Esophagus mucosa (tissue), 1 donor: ENCODE measurements at regions not wholly inside any gene's neighbourhood (a gene's known extent, or its start where the extent isn't known, plus 50 kb on each side); places are given as distances from the start of the nearest gene placed in this dataset.
"Not testable (repeated sequence)": the region's sequence is repeated elsewhere in the genome, so short reads cannot be mapped to it uniquely, and the experiment has no call there.

Experiments
- ATAC-seq: fragments of 200-7000 bp; cut with Tn5 transposase; one replicate; pipeline ENCODE4 v1.9.1; 2020
- donor health status: DM: yes; HTN: yes; CAD: no.

GRCh38 chr16:54879681-54880080 lies 51.0 kb upstream of the IRX5 start:
- ATAC-seq = no peak

GRCh38 chr16:54878301-54878700 lies 52.4 kb upstream of the IRX5 start:
- ATAC-seq = no peak

- ATAC-seq = no peak
These were observed 55.2 kb upstream of the IRX5 start for GRCh38 chr16:54875443-54875842.

GRCh38 chr16:54873716-54874373 lies 56.8 kb upstream of the IRX5 start:
- ATAC-seq = not testable (repeated sequence)

GRCh38 chr16:54873071-54873470 lies 57.6 kb upstream of the IRX5 start:
- no peak for ATAC-seq

GRCh38 chr16:54870151-54870550 lies 60.5 kb upstream of the IRX5 start:
- no peak for ATAC-seq

- ATAC-seq = no peak
These were observed 63.3 kb upstream of the IRX5 start for GRCh38 chr16:54867302-54867832.

- no peak for ATAC-seq
These were observed 68.1 kb upstream of the IRX5 start for GRCh38 chr16:54862529-54862928.

- no peak for ATAC-seq
These were observed 73.8 kb upstream of the IRX5 start for GRCh38 chr16:54856871-54857270.

- ATAC-seq = no peak
These were observed 83.1 kb upstream of the IRX5 start for GRCh38 chr16:54847609-54848008.

- ATAC-seq = peak; percentile 99
These were observed 83.5 kb upstream of the IRX5 start for GRCh38 chr16:54847207-54847606.

- peak; percentile 91 for ATAC-seq
These were observed 83.9 kb upstream of the IRX5 start for GRCh38 chr16:54846766-54847165.

GRCh38 chr16:54843424-54843750 lies 87.3 kb upstream of the IRX5 start:
- ATAC-seq = no peak

GRCh38 chr16:54842743-54843423 lies 87.8 kb upstream of the IRX5 start:
- ATAC-seq = no peak

GRCh38 chr16:54829691-54830090 lies 101.0 kb upstream of the IRX5 start:
- no peak for ATAC-seq

- ATAC-seq = peak; percentile 78
These were observed 107.8 kb upstream of the IRX5 start for GRCh38 chr16:54822892-54823291.

GRCh38 chr16:54822492-54822891 lies 108.2 kb upstream of the IRX5 start:
- ATAC-seq = peak; percentile 92

- no peak for ATAC-seq
These were observed 108.9 kb upstream of the IRX5 start for GRCh38 chr16:54821731-54822130.

- ATAC-seq = no peak
These were observed 112.6 kb upstream of the IRX5 start for GRCh38 chr16:54817940-54818574.

- ATAC-seq = no peak
These were observed 113.2 kb upstream of the IRX5 start for GRCh38 chr16:54817432-54817831.

- ATAC-seq = no peak
These were observed 114.2 kb upstream of the IRX5 start for GRCh38 chr16:54816471-54816870.

- no peak for ATAC-seq
These were observed 115.5 kb upstream of the IRX5 start for GRCh38 chr16:54815177-54815576.

GRCh38 chr16:54813778-54814177 lies 116.9 kb upstream of the IRX5 start:
- no peak for ATAC-seq

GRCh38 chr16:54812229-54812628 lies 118.4 kb upstream of the IRX5 start:
- ATAC-seq = no peak
